HAP-1 (cell line): ENCODE measurements at regions not wholly inside any gene's neighbourhood (a gene's known extent, or its start where the extent isn't known, plus 50 kb on each side); places are given as distances from the start of the nearest gene placed in this dataset.

Experiments
- DNase-seq, 2 experiments: peaks; one replicate each; pipeline ENCODE4 v3.0.0-alpha.2; 2016 to 2020; ENCODE audit warnings: low spot score in 2 of 2
- H3K27me3 ChIP-seq: fragments of 250-450 bp; sonication (Bioruptor Pico); 2 replicates; pipeline ENCODE4 v1.5.1; 2020; ENCODE audit warnings: low read depth, mild to moderate bottlenecking, moderate library complexity
- H3K36me3 ChIP-seq: fragments of 250-450 bp; sonication (Bioruptor Pico); replicated peaks from 2 replicates; pipeline ENCODE4 v1.5.1; 2020; ENCODE audit warnings: mild to moderate bottlenecking
- H3K4me1 ChIP-seq: fragments of 250-450 bp; sonication (Bioruptor Pico); 2 replicates; pipeline ENCODE4 v1.5.1; 2020; ENCODE audit warnings: mild to moderate bottlenecking
- H3K4me3 ChIP-seq: fragments of 250-450 bp; sonication (Bioruptor Pico); 2 replicates; pipeline ENCODE4 v1.5.1; 2020; ENCODE audit warnings: mild to moderate bottlenecking, moderate library complexity
- H3K9me3 ChIP-seq: fragments of 250-450 bp; sonication (Bioruptor Pico); 2 replicates; pipeline ENCODE4 v1.5.1; 2020; ENCODE audit warnings: mild to moderate bottlenecking, moderate library complexity
- in situ Hi-C: fragments of 300-500 bp; cut with MboI; formaldehyde crosslinking; loops from 3 replicates; pipeline ENCODE4 v1.14.3; 2020; ENCODE audit warnings: low sequenced_read_pairs, inconsistent platforms, mixed read lengths

DNA sequence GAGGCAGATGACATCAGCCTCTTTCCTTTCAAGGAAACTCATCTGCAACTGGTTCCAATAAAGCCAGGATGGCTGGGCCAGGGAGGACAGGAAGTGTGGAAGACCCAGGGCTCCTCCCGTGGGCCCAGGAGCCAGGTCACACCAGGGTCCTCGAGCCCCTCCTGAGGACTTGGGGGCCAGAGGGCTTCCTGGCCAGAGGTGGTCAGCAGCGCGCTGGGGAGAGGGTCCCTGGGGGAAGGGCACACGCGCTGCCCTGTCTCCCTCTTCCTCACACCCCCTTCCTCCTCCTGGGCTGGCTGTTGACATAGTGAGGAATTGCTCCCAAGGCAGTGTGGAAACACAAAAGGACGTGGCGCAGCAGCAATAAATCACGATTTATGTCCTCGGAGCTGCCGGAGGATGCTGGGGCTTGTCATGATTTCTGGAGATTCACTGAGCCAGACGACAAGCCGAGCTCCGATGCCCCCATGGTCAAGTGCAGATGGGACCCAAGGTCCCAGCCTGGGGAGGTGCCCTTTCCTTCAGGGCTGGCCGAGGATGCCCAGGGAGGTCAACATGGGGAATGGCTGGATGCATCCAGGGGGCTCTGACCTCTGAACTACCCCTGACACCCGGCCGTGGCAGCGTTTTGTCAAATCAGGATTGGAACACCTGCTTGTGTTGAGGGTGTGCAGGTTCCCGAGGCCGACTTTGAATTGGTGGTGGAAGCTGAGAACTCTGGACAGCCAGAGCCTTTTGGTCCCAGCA, 152.6 kb downstream of the IRF8 start:
- no peaks in the 10 kb centered on the region for H3K9me3 ChIP-seq
- in situ Hi-C loops, result no loop called here
- no peaks in the 10 kb centered on the region for H3K4me1 ChIP-seq
- H3K27me3 ChIP-seq, result peaks cover 40% of the 10 kb centered on the region
- no peak for DNase-seq
- H3K4me3 ChIP-seq, result no peak overlapping the region
- no peaks in the 10 kb centered on the region for H3K36me3 ChIP-seq

DNA sequence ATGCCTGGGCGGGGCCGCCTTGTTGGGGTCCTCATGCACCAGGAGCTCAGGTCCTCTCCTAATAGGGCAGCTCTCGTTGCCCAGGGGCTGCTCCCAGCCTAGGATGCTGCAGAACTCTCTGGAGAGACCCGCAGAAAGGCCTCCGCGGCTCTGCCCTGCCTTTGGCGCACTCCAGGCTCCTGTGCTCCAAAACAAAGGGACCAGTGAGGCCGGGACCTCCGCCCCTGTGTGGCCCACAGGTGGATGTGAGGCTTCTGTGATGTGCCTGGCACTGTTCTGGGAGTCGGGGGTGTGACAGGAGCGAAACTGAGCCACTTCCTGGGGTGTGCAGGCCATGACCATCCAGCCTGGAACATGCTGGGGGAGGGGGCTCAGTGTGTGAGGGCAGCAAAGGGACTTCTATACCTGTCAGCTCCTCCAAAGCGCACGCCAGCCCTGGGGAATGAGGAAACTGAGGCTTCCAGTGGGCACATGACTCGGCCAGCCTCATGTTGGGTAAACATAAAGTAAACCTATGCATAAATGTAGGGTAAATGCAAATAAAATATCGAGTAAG, 153.2 kb downstream of the IRF8 start:
- no peak for DNase-seq
- in situ Hi-C loops, result no loop called here
- H3K4me1 ChIP-seq, result no peaks in the 10 kb centered on the region
- H3K36me3 ChIP-seq, result no peaks in the 10 kb centered on the region
- no peaks in the 10 kb centered on the region for H3K9me3 ChIP-seq
- H3K4me3 ChIP-seq, result no peak overlapping the region
- peaks cover 33% of the 10 kb centered on the region for H3K27me3 ChIP-seq

DNA sequence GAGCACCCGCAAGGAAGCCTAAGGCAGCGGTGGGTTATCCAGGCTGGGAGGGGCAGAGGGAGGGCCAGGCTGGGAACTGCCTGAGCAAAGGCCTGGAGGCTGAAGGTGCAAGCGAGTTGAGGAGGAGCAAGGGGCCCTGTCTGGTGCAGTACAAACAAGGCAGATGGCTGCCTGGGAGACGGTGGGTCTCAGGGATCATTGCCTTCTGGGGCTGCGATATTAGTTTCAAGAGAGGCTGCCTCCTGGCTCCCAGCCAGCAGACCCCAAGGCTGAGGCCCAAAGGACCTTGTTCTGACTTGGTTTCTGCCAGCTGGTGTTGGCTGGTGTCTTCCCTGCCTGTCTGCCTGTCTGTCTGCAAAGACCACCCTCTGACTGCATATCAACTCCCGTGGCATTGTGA, 154.0 kb downstream of the IRF8 start:
- no peak for DNase-seq
- Histone ChIP-seq H3K4me3 (no peak overlapping the region), H3K27me3 (peaks cover 26% of the 10 kb centered on the region), H3K36me3 (no peaks in the 10 kb centered on the region), H3K9me3 (no peaks in the 10 kb centered on the region), H3K4me1 (no peaks in the 10 kb centered on the region)
- in situ Hi-C loops, result no loop called here

DNA sequence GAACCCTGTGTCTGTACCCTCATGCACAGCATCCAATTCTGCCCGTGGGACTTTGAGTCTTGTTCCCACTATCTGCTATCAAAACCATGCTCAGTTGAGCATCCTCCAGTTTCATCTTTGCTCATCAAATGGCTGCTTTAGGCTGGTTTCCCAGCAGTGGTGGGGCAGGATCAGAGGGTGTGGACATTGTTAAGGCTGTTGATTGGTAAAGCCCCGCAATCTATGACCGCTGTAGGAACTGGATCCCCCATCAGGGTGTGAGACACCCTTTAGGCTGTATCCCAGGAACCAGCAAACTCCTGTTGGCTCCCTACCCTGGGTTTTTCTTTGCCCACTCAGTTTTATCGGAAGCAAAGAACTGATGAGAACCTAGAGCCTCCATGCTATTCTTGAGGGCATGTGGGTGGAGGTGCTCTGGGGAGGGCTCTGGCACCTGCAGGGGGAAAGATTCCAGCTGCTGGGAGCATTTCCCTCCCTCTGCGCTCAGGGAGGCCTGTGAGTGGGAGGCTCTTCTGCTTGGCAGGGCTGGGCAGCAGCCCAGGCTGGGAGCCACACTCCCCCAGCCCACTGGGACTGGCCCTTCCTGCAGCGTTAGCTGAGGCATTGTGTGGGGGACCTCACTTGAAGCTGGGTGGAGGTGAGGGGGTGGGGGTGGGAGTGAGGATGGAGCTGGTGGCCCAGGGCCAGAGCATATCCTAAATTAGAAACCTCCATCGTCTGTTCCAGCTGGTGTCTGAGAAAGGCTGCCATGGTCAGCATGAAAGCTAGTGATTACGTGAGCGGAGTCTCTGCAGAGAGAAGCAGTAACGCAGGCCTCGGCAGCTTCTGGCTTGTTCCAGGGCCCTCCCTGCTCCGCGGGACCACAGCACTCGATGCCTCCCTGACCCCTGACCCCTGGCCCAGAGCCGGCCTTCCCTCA, 160.6 kb downstream of the IRF8 start:
- Histone ChIP-seq H3K27me3 (no peaks in the 10 kb centered on the region), H3K4me1 (no peaks in the 10 kb centered on the region), H3K4me3 (no peak overlapping the region), H3K9me3 (no peaks in the 10 kb centered on the region), H3K36me3 (no peaks in the 10 kb centered on the region)
- in situ Hi-C loops, result no loop called here
- no peak for DNase-seq

DNA sequence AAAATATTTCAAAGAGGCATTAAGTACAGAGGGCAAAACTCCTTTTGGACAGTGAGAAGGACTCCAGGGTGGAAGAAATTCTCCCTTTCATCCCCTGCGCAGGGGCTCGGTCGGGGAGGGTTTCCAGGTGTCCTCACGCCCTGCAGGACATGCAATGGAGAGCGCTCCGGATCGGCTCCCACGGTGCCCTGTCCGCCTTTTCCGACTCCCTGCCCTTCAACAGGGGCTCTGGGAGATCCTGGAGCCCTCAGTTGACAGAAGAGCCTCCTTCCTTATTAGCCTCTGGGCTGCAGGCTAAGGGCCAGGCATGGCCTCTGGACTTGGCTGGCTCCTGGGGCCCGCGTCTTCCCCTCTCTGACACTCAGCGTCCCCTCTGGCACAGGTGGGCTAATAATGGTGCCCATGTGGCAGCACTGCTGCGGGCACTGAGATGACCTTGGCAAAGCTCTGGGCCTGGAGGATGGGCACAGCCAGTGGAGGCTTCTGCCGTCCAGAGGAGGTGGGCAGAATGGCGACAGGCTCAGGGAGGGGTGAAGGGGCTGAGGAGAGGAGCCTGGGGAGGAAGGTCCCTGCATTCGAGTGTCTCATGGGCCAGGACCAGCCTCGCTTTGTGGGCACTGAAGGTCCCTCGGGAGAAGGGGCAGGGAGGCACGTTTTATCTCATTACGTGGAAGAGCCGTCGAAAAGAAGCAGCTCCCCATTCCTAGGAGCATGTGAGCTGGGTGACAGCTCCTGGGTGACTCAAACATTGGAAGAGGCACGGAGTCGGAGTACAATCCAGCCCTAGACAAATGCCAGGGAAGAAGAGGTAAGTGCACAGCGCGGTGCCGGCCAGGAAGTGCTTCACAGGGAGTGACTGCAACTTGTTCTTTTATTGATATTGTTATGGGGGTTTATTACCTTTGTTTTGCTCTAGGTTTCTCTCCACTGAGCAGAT, 161.7 kb downstream of the IRF8 start:
- H3K9me3 ChIP-seq, result no peaks in the 10 kb centered on the region
- no peak for DNase-seq
- in situ Hi-C loops, result no loop called here
- no peaks in the 10 kb centered on the region for H3K4me1 ChIP-seq
- H3K4me3 ChIP-seq, result no peak overlapping the region
- no peaks in the 10 kb centered on the region for H3K36me3 ChIP-seq
- H3K27me3 ChIP-seq, result no peaks in the 10 kb centered on the region

DNA sequence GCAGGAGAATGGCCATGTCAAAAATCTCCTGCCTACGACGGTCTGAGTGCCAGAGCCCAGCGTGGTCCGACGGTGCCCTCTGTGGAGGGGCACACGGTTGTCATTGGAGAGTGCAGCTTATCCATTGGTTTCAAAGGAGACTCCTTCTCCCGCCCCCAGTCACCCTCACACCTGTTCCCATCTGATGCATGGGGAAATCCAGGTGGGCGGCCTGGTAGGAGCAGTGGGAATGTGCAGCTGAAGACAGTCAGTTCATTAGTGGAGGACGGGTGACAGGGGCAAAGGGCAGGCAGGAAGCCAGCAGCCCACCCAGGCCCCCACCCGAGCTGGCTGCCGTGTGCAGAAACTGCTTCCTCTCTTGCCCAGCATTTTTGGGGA, 162.3 kb downstream of the IRF8 start:
- in situ Hi-C loops, result no loop called here
- no peaks in the 10 kb centered on the region for H3K27me3 ChIP-seq

DNA sequence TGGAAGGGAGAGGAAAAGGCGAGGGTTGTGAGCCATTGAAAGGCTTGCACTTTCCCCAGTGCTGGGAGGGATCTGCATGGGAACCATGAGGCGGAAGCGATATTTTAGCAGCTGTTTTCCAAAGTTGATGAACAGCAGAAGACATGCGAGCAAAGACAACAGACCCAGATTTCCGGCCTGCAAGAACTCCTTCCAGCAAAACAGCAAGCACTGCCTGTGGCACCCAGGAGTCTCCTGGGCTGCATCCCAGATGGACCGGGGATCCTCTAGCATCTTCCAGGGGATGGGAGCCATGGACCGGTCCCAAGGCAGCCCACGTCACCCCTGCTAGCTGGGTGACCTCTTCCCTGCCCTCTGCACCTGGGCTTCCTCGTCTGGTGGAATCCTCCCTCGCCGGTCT, 162.8 kb downstream of the IRF8 start:
- no peak for DNase-seq
- in situ Hi-C loops, result no loop called here

More for the DNA sequence above, 162.3 kb downstream of the IRF8 start:
- H3K4me3 ChIP-seq, result no peak overlapping the region
- no peaks in the 10 kb centered on the region for H3K36me3 ChIP-seq
- no peaks in the 10 kb centered on the region for H3K9me3 ChIP-seq
- DNase-seq, result no peak
- H3K4me1 ChIP-seq, result no peaks in the 10 kb centered on the region

DNA sequence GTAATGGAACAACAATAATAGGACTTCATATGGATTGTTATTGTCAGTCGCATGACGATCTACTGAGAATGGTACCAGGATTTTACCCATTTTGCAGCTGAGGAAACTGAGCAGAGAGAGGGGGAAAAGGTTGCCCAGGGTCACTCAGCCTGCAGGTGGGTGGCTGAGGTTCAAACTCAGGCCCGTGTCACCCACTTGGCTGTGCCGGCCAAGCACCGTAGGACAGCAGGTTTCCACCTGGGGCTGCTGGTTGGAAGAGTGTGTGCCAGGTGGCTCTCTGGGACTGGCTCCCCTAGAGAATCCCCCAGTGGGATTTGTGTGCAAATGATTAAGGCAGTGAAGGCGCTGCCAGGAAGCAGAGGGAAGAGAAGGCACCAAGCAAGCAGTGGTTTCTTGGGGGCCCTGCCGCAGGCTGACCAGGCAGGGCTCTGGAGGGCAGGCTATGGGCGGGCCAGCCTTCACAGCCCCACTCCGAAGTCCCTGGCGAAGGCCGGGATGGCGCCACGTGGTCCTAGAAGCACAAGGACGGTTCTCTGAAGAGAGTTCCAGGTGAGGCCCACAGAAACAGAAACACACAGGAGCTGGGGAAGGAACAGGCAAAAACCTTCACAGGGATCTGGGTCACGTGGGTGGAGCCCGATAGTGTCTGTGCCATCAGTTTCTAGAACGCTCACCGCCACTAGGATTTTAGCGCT, 163.5 kb downstream of the IRF8 start:
- H3K36me3 ChIP-seq, result no peaks in the 10 kb centered on the region
- H3K4me3 ChIP-seq, result no peak overlapping the region
- in situ Hi-C loops, result no loop called here
- H3K27me3 ChIP-seq, result no peaks in the 10 kb centered on the region
- no peaks in the 10 kb centered on the region for H3K9me3 ChIP-seq
- H3K4me1 ChIP-seq, result no peaks in the 10 kb centered on the region
- no peak for DNase-seq

More for the DNA sequence above, 162.8 kb downstream of the IRF8 start:
- Histone ChIP-seq H3K4me3 (no peak overlapping the region), H3K4me1 (no peaks in the 10 kb centered on the region), H3K27me3 (no peaks in the 10 kb centered on the region), H3K36me3 (no peaks in the 10 kb centered on the region), H3K9me3 (no peaks in the 10 kb centered on the region)

DNA sequence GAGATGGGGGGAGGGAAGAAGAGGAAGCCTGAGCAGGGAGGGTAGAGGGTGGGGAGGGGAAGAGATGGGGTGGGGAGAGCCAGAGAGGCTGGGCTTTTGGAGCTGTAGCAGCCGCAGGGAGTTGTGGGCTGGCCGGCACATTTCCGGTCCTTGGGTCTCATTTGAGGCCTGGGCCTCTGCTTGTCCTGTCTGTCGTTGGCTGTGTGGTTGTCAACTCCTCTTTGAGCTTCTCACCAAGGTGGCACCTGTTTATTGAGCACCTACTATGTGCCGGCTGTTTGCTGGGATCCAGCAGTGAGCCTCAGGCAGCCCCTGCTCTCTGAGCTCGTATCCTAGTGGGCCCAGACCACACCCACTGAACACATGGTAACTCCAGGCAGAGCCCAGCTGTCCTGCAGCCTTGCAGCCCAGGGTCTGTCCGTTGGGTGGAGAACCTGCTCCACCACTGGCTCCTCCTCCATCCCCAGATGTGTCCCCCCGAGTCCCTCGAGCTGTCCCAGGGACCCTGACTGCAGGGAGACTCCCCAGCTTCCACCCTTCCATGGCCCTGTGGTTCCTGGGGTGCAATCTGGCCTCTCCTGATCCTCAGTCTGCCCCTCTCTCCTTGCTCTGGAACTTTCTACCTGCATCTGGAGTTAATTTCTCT, 164.9 kb downstream of the IRF8 start:
- in situ Hi-C loops, result no loop called here
- DNase-seq, result no peak
- H3K27me3 ChIP-seq, result no peaks in the 10 kb centered on the region

DNA sequence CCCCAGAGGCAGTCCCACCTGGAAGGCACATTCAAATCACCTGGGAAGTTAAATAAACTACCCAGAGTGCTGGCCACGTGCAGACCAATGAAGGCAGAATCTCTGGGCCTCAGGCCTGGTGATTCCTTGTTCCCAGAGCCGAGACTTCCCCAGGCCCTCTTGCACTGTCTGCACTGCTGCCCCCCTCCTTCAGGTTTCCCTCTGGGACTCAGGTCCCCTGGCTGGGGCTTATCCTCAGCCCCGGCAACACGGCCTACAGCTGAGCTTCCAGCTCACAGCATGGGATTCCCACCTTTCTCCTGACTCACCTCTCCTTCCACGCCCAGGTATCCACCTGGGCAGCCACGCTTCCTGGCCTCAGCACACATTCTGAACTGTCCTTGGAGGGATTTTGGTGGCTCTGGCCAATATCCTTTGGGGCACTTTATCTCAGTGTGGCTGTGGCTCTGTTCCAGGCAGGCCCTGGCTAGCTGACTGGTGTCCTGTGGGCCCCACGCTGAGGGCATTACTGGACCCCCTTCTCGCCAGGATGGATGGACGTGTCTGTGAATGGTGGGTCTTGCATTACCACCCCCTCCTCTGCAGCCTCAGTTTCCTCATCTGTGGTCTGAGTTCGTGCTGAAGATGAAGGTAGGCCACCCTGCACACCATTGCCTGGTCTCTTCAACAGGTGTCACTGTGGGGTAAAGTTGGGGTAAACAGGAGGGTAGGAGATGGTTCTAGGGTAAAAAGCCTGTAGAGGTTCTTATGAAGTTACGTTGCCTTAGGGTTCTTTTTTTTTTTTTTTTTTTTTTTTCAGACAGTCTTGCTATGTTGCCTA, 165.7 kb downstream of the IRF8 start:
- no peak for DNase-seq

More for the DNA sequence above, 164.9 kb downstream of the IRF8 start:
- Histone ChIP-seq H3K4me1 (no peaks in the 10 kb centered on the region), H3K36me3 (no peaks in the 10 kb centered on the region), H3K9me3 (no peaks in the 10 kb centered on the region), H3K4me3 (no peak overlapping the region)

DNA sequence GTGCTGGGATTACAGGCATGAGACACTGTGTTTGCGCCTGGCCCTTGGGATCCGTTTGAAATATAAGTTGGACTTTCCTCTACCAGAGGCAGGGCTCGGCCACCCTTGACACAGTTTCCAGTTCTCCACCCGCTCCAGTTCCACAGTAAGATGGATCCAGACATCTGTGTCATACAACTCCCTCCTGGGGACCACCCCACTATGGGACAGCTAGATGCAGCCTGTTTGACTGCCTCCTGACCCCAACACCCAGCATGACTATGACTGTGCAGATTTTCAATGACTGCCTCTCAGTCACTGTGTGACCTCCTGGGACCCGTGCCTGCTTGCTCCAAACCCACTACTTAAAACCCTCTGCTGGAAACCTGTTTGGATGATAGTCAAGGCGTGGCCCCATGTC, 166.7 kb downstream of the IRF8 start:
- Histone ChIP-seq H3K4me3 (no peak overlapping the region), H3K36me3 (no peaks in the 10 kb centered on the region), H3K27me3 (no peaks in the 10 kb centered on the region), H3K4me1 (no peaks in the 10 kb centered on the region), H3K9me3 (no peaks in the 10 kb centered on the region)
- in situ Hi-C loops, result no loop called here
- no peak for DNase-seq

More for the DNA sequence above, 165.7 kb downstream of the IRF8 start:
- Histone ChIP-seq H3K4me1 (no peaks in the 10 kb centered on the region), H3K9me3 (no peaks in the 10 kb centered on the region), H3K4me3 (no peak overlapping the region), H3K36me3 (no peaks in the 10 kb centered on the region), H3K27me3 (no peaks in the 10 kb centered on the region)
- in situ Hi-C loops, result no loop called here

DNA sequence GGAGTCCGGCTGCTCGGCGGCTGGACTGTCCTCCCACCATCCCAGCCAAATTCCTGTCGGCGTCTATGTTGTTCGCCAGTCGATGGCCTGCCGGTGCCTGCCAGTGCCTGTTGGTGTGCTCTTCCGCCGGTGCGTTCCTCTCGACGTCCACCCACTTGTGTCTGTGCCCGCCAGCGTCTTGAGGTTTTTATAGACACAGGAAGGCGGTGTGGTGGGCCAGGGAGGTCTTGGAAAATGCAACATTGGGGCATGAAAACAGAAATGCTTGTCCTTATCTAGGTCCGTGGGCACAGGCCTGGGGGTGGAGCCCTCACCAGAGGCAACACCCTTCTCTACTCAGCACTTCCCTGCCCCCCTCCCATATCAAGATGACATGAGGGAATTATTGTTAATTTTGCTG, 167.8 kb downstream of the IRF8 start:
- H3K36me3 ChIP-seq, result no peaks in the 10 kb centered on the region
- no peak overlapping the region for H3K4me3 ChIP-seq
- no peaks in the 10 kb centered on the region for H3K9me3 ChIP-seq
- no peak for DNase-seq
- in situ Hi-C loops, result no loop called here
- no peaks in the 10 kb centered on the region for H3K27me3 ChIP-seq
- no peaks in the 10 kb centered on the region for H3K4me1 ChIP-seq
